ENCODE measurements at regions not wholly inside any gene's neighbourhood (a gene's known extent, or its start where the extent isn't known, plus 50 kb on each side); places are given as distances from the start of the nearest gene placed in this dataset.

DNA sequence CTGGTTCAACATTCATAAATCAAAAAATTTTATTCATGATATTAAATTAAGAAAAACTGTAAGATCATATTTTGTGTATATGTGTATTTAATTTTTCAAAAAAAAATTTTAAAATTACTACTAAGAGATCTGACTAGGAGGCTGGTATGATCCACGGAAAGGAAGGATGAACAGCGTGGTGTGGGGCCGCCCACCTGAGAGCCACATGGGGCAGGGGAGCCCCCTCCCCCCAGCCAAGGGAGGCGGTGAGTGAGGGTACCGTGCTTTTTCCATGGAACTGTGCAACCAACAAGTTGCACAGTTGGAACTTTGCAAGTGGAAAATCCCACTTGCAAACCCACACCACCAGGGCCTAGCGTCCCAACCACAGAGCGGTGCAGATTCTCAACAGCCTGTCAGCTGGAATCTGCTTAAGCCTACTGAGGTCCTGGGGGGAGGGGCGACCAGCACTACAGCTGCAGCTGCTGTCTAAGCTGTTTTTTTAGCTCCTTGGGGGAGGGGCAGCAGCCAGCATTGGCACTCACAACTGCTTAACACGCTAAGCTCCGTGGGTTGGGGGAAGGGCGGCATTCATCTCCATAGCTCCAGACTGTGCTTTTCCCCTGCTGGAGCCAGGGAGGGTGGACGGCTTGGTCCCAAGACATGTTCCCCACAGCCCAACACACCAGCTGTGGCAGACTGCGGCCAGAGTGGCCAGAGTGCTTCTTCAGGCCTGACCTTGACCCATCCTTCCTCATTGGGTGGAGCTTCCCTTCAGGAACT lies 94.2 kb upstream of the IGFBP3 start:
- TF ChIP-seq EZH2 (IDR thresholded peaks at IDR 0.05; ENCODE audit: insufficient read depth, poor library complexity, severe bottlenecking) (no peak), EZH2phosphoT487 (IDR thresholded peaks at IDR 0.05; ENCODE audit: insufficient read depth, low read depth) (no peak)

Data from GM23248 (cell line).